Activated CD8-positive, alpha-beta memory T cell treated with anti-CD3 and anti-CD28 coated beads, Interleukin-2, amount 10 ng/mL, durations not matched to agents 7 days and 5 days (primary cell): ENCODE measurements at regions not wholly inside any gene's neighbourhood (a gene's known extent, or its start where the extent isn't known, plus 50 kb on each side); places are given as distances from the start of the nearest gene placed in this dataset.

Source experiments
- ATAC-seq: fragments of 150-1000 bp; cut with Tn5 transposase; one replicate; pipeline ENCODE4 v1.10.0; 2021; ENCODE audit warnings: moderate library complexity
- CTCF ChIA-PET: fragments of 350-600 bp; sonication (Branson Sonifier 250); formaldehyde crosslinking; loops from one replicate; lab custom pipeline; 2021; ENCODE audit warnings: antibody characterized with exemption; lab: Charles Lee
- DNase-seq: peaks from one replicate; pipeline ENCODE4 v3.0.0-alpha.2; 2020
- H3K27ac Mint-ChIP-seq: one replicate; pipeline ENCODE4 v1.8.0; 2021; ENCODE audit warnings: mild to moderate bottlenecking, mixed read lengths
- H3K27me3 Mint-ChIP-seq: one replicate; pipeline ENCODE4 v1.8.0; 2021; ENCODE audit warnings: mixed read lengths
- H3K36me3 Mint-ChIP-seq: one replicate; pipeline ENCODE4 v1.8.0; 2021; ENCODE audit warnings: mild to moderate bottlenecking, mixed read lengths
- H3K4me1 Mint-ChIP-seq: one replicate; pipeline ENCODE4 v1.8.0; 2021; ENCODE audit warnings: mixed read lengths
- H3K4me3 Mint-ChIP-seq: one replicate; pipeline ENCODE4 v1.8.0; 2021; ENCODE audit warnings: mild to moderate bottlenecking, moderate library complexity, mixed read lengths
- H3K9me3 Mint-ChIP-seq: one replicate; pipeline ENCODE4 v1.8.0; 2022; ENCODE audit warnings: low read depth, mixed read lengths

GRCh38 chr5:130580264-130580663, 584.8 kb downstream of the HINT1 start:
- no peaks in the 10 kb centered on the region for H3K27me3 Mint-ChIP-seq
- H3K27ac Mint-ChIP-seq, result no peak overlapping the region
- H3K9me3 Mint-ChIP-seq, result no peaks in the 10 kb centered on the region
- CTCF ChIA-PET, result no interaction called here
- no peak overlapping the region for H3K4me3 Mint-ChIP-seq
- H3K36me3 Mint-ChIP-seq, result no peaks in the 10 kb centered on the region
- ATAC-seq (no peak), DNase-seq (no peak)
- H3K4me1 Mint-ChIP-seq, result no peaks in the 10 kb centered on the region

- Mint-ChIP-seq H3K27ac (no peak overlapping the region), H3K27me3 (no peaks in the 10 kb centered on the region), H3K36me3 (no peaks in the 10 kb centered on the region), H3K4me3 (no peak overlapping the region), H3K9me3 (no peaks in the 10 kb centered on the region), H3K4me1 (no peaks in the 10 kb centered on the region)
- CTCF ChIA-PET, result no interaction called here
- ATAC-seq, result no peak
- DNase-seq, result no peak
Observed at GRCh38 chr5:130578354-130578753, 586.7 kb downstream of the HINT1 start.

- no peak for ATAC-seq
Observed at GRCh38 chr5:130571076-130571475, 594.0 kb downstream of the HINT1 start.

GRCh38 chr5:130568791-130569190, 596.3 kb downstream of the HINT1 start:
- Mint-ChIP-seq H3K27ac (no peak overlapping the region), H3K4me3 (no peak overlapping the region), H3K27me3 (no peaks in the 10 kb centered on the region), H3K9me3 (no peaks in the 10 kb centered on the region), H3K36me3 (no peaks in the 10 kb centered on the region), H3K4me1 (no peaks in the 10 kb centered on the region)
- no peak for DNase-seq
- no peak for ATAC-seq
- CTCF ChIA-PET, result no interaction called here

More at GRCh38 chr5:130571076-130571475, 594.0 kb downstream of the HINT1 start:
- H3K4me3 Mint-ChIP-seq, result no peak overlapping the region
- H3K9me3 Mint-ChIP-seq, result no peaks in the 10 kb centered on the region
- no peaks in the 10 kb centered on the region for H3K27me3 Mint-ChIP-seq
- no peaks in the 10 kb centered on the region for H3K4me1 Mint-ChIP-seq
- H3K27ac Mint-ChIP-seq, result no peak overlapping the region
- CTCF ChIA-PET, result no interaction called here
- DNase-seq, result no peak
- no peaks in the 10 kb centered on the region for H3K36me3 Mint-ChIP-seq

- no peak overlapping the region for H3K27ac Mint-ChIP-seq
- no peaks in the 10 kb centered on the region for H3K27me3 Mint-ChIP-seq
- no peaks in the 10 kb centered on the region for H3K4me1 Mint-ChIP-seq
- H3K36me3 Mint-ChIP-seq, result no peaks in the 10 kb centered on the region
- H3K9me3 Mint-ChIP-seq, result peaks cover 2% of the 10 kb centered on the region
- ATAC-seq, result no peak
- CTCF ChIA-PET, result no interaction called here
- no peak for DNase-seq
- H3K4me3 Mint-ChIP-seq, result no peak overlapping the region
Observed at GRCh38 chr5:130555429-130555828, 609.6 kb downstream of the HINT1 start.

GRCh38 chr5:130550562-130550928, 614.5 kb downstream of the HINT1 start:
- no peaks in the 10 kb centered on the region for H3K4me1 Mint-ChIP-seq
- no peak overlapping the region for H3K27ac Mint-ChIP-seq
- H3K27me3 Mint-ChIP-seq, result no peaks in the 10 kb centered on the region

GRCh38 chr5:130549884-130550561, 615.0 kb downstream of the HINT1 start:
- Mint-ChIP-seq H3K27me3 (no peaks in the 10 kb centered on the region), H3K9me3 (peaks cover 3% of the 10 kb centered on the region), H3K36me3 (no peaks in the 10 kb centered on the region), H3K27ac (no peak overlapping the region), H3K4me3 (no peak overlapping the region), H3K4me1 (no peaks in the 10 kb centered on the region)
- DNase-seq, result no peak
- ATAC-seq, result no peak
- CTCF ChIA-PET, result no interaction called here

More at GRCh38 chr5:130550562-130550928, 614.5 kb downstream of the HINT1 start:
- no peak for DNase-seq
- ATAC-seq, result no peak
- CTCF ChIA-PET, result no interaction called here
- H3K9me3 Mint-ChIP-seq, result no peaks in the 10 kb centered on the region
- H3K4me3 Mint-ChIP-seq, result no peak overlapping the region
- H3K36me3 Mint-ChIP-seq, result no peaks in the 10 kb centered on the region

- H3K27ac Mint-ChIP-seq, result no peak overlapping the region
- H3K9me3 Mint-ChIP-seq, result peaks cover 8% of the 10 kb centered on the region
- H3K27me3 Mint-ChIP-seq, result no peaks in the 10 kb centered on the region
- CTCF ChIA-PET, result no interaction called here
- DNase-seq (no peak), ATAC-seq (no peak)
- peaks cover 4% of the 10 kb centered on the region for H3K4me1 Mint-ChIP-seq
- H3K4me3 Mint-ChIP-seq, result no peak overlapping the region
- H3K36me3 Mint-ChIP-seq, result no peaks in the 10 kb centered on the region
Observed at GRCh38 chr5:130546211-130546610, 618.8 kb downstream of the HINT1 start.

GRCh38 chr5:130545291-130545690, 619.8 kb downstream of the HINT1 start:
- Mint-ChIP-seq H3K36me3 (no peaks in the 10 kb centered on the region), H3K4me3 (no peak overlapping the region), H3K27ac (no peak overlapping the region), H3K4me1 (peaks cover 4% of the 10 kb centered on the region), H3K27me3 (no peaks in the 10 kb centered on the region), H3K9me3 (peaks cover 8% of the 10 kb centered on the region)
- DNase-seq (no peak), ATAC-seq (no peak)
- CTCF ChIA-PET, result no interaction called here

GRCh38 chr5:130541617-130542221, 623.3 kb downstream of the HINT1 start:
- CTCF ChIA-PET, result no interaction called here
- H3K4me1 Mint-ChIP-seq, result peaks cover 4% of the 10 kb centered on the region
- no peak overlapping the region for H3K27ac Mint-ChIP-seq
- H3K27me3 Mint-ChIP-seq, result peaks cover 3% of the 10 kb centered on the region
- H3K9me3 Mint-ChIP-seq, result peaks cover 8% of the 10 kb centered on the region
- no peak overlapping the region for H3K4me3 Mint-ChIP-seq
- ATAC-seq, result no peak
- no peak for DNase-seq
- H3K36me3 Mint-ChIP-seq, result no peaks in the 10 kb centered on the region

- H3K27ac Mint-ChIP-seq, result no peak overlapping the region
- DNase-seq (no peak), ATAC-seq (no peak)
- peaks cover 3% of the 10 kb centered on the region for H3K27me3 Mint-ChIP-seq
- CTCF ChIA-PET, result no interaction called here
- no peak overlapping the region for H3K4me3 Mint-ChIP-seq
- no peaks in the 10 kb centered on the region for H3K36me3 Mint-ChIP-seq
- H3K4me1 Mint-ChIP-seq, result no peaks in the 10 kb centered on the region
- no peaks in the 10 kb centered on the region for H3K9me3 Mint-ChIP-seq
Observed at GRCh38 chr5:130536691-130537090, 628.4 kb downstream of the HINT1 start.

GRCh38 chr5:130532786-130533185, 628.5 kb downstream of the CHSY3 start:
- DNase-seq, result no peak
- ATAC-seq, result no peak
- Mint-ChIP-seq H3K27me3 (peaks cover 3% of the 10 kb centered on the region), H3K9me3 (no peaks in the 10 kb centered on the region), H3K27ac (no peak overlapping the region), H3K4me3 (no peak overlapping the region), H3K36me3 (no peaks in the 10 kb centered on the region), H3K4me1 (no peaks in the 10 kb centered on the region)
- CTCF ChIA-PET, result no interaction called here

GRCh38 chr5:130529511-130530485, 625.5 kb downstream of the CHSY3 start:
- CTCF ChIA-PET, result no interaction called here
- H3K4me1 Mint-ChIP-seq, result no peaks in the 10 kb centered on the region
- ATAC-seq, result no peak
- no peaks in the 10 kb centered on the region for H3K27me3 Mint-ChIP-seq
- no peak overlapping the region for H3K27ac Mint-ChIP-seq
- no peak overlapping the region for H3K4me3 Mint-ChIP-seq
- no peak for DNase-seq
- H3K36me3 Mint-ChIP-seq, result no peaks in the 10 kb centered on the region
- no peaks in the 10 kb centered on the region for H3K9me3 Mint-ChIP-seq
